ENCODE measurements at regions not wholly inside any gene's neighbourhood (a gene's known extent, or its start where the extent isn't known, plus 50 kb on each side); places are given as distances from the start of the nearest gene placed in this dataset.
"Not testable (repeated sequence)": the region's sequence is repeated elsewhere in the genome, so short reads cannot be mapped to it uniquely, and the experiment has no call there.

DNA sequence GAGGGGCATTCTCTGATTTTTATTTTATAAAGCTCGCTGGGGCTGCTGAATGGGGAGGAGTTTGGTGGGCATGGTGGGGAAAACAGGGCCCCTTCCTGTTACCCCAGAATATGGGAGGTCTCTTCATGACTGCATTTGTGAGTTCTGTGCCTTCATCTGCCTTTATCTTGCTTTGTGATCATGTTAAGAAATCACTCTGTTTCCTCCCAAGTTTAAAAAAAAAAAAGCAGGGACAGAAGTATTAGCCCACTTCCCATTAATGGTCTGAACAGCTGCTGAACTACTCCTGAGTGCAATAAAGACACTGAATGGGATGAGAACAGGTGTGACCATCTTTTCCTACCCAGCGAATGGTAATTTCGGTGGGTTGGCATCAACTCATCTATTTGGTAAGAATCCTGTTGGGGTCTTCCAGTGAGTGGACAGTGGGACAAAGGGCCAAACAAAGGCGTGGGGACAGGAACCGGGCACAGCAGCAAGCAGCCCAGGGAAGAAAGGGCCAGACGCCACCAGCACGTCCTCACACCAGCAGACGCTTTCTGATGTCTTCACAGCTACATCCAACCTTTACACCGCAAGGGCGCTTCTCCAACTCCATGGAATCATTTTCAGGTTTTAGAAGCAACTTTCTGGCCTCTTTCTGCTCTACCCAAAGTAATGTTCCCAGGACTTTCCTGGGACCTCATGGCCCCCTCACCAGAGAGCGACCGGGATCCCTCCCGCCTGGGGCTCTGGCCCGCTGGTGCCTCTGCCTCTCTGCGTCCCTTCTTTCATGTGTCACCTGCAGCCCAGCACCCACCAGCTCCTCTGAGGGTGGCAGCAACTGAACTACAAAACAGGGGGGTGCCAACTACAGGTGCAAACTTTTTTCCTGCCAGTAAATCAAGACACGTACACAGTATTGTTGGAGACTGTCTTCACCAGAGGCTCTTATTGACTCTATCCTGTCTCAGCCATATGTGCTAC is 160.2 kb downstream of the ADSS2 start:
- DNase-seq (ENCODE audit: extremely low read depth, low read depth, low spot score): no peak

DNA sequence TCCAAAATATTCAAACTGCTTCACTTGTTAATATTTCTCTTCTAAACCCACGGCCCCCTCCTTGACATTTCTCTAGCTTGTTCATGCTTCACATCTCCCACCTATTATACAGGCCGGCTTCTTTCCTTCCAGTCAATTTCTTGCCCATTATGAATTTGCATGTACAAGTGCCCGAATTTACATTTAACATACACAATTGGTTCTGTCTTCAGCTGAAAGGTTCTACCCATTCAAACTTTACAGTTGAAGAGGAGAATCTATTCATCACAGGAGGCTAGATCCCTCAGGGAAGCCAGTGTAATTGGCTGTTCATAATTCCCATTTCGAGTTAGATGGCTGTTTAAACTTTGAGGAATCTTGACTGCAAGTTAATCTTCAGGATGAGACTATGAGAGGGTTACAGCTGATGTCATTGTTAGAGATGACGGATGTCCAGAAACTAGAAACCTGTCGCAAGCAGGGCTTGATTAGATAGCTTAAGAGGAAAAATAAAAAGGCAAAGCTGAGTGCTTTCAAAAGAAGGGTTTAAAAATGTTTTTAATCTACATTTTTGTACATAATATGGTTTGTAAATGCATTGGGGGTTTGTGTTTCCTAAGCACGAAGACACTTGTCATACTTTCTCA is 157.0 kb downstream of the ADSS2 start:
- no peak for DNase-seq (ENCODE audit: extremely low read depth, low read depth, low spot score)

DNA sequence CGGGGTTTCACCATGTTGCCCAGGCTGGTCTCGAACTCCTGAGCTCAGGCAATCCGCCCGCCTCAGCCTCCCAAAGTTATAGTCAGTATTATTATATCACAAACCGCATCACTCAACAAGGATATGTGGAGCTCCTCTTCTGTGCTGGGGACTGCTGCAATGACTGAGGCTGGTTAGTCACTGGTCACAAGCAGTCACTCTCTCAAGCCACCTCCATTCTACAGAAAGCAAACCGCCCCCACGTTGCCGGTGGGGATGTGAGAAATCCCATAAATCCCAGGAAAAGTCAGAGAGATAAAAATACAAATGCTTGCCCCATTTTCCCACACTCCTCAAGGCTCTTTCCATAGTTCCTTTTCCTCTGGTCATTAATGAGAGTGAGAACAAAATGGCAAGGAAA is 155.7 kb downstream of the ADSS2 start:
- no peak for DNase-seq (ENCODE audit: extremely low read depth, low read depth, low spot score)

DNA sequence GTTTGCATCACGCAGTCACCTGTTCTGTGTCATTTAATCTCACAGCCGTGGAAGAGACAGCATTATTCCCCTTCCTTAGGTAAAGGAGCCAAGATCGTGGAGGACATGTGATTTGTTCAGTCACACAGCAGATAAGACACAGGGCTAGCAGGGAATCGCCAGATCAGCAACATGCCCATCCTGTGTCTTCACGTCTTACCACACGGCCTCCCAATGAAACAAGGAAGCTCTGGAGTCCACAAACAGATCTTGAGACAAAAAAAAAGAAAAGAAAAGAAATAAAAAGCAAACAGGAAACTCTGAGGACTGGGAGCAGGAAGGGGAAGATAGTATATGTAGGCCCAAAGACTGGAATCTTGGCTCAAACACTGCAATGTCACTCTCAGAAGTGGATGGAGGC is 155.3 kb downstream of the ADSS2 start:
- no peak for DNase-seq (ENCODE audit: extremely low read depth, low read depth, low spot score)

DNA sequence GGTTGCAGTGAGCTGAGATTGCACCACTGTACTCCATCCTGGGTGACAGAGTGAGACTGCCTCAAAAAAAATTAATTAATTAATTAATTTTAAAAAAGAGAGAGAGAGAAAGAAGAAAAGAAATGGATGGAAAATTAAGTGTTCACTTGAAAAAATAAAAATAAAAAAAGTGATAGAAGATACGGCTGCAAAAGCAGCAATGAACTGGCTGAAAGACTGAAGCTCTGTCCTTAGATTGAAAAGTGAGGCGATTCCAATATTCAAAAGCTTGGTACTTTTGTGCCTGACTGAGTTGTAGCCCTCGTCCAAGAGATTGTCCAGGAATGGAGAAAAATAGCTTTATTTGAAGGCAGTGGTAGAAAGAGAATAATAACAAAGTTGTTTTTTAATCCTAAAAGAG is 154.6 kb downstream of the ADSS2 start:
- no peak for DNase-seq (ENCODE audit: extremely low read depth, low read depth, low spot score)

DNA sequence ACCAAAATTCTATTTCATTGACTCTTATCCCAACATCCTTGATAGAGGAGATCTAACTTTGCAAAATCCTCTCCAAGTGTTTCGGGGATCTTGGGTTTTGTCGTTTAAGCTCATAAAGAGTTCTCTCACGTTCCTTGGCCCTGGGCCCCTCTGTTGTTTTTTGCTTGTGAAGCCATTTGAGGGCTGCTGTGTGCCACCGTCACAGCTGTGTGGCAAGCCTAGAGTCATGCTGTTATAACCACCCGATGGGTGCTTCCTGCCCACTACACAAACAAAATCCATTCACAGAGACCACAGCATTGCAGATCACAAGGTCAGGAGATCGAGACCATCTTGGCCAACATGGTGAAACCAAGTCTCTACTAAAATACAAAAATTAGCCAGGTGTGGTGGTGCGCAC is 154.1 kb downstream of the ADSS2 start:
- no peak for DNase-seq (ENCODE audit: extremely low read depth, low read depth, low spot score)

DNA sequence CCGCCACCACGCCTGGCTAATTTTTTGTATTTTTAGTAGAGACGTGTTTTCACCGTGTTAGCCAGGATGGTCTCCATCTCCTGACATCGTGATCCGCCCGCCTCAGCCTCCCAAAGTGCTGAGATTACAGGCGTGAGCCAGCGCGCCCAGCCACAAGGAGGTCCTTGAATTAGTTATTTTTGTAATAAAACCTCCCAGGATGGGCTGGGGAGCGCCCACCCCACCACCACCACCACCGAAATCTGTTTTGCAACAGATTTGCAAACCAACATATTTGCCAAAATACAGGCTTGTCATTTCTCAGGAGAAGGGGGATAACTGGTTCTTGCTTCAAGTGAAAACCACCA is 151.7 kb downstream of the ADSS2 start:
- DNase-seq (ENCODE audit: extremely low read depth, low read depth, low spot score): not testable (repeated sequence)

DNA sequence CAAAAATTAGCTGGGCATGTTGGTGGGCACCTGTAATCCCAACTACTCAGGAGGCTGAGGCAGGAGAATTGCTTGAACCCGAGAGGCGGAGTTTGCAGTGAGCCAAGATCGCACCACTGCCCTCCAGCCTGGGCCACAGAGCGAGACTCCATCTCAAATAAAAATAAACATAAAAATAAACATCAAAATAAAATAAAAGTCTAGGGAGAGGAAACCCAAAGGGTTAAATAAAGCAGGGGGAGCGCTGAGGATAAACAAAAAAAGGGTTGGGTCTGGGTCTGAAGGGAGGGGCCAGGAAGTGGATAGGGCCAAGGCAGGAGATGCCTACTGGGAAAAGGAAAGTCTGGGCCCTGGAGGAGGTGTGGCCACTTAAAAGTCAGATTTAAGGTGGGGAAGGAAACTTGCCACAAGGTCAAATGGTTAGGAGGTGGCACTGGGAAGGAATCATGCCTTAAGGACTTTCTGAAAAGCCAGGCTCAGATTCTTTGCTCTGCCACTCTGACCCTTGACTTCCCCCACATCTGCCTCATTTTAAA is 150.0 kb downstream of the ADSS2 start:
- no peak for DNase-seq (ENCODE audit: extremely low read depth, low read depth, low spot score)

DNA sequence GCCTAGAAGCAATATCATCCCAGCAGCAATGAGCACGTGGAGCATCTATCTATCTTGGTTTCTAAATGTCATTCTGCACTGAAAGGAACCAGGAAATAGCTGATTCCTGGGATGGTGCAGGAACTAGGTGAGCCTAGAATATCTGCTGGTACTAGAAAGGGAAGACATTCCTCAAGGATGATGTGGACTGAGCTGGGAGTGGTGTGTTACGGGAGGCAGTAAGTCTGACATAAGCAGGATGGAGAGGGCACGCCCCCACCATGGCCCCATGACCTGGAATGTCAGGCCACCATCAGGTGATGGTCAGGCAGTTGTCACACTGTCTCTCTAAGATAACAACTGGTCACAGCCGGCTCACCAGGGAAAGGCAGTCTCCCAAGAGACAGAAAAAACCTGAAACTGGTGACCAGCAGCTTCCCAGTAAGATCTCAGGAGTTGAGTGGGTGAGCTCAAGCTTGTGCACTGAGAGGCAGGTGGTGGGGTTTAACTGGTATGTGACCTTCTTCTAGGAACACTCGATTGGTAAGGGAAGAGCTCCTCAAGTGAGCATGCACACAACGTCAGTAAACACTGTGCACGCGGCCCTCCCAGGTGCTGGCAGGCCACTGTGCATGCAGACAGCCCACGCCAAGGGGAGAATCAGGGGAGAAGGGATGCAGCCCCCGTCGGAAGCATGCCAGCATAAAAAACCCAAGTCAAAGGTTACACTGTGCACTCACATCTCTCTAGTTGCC is 148.7 kb downstream of the ADSS2 start:
- no peak for DNase-seq (ENCODE audit: extremely low read depth, low read depth, low spot score)

DNA sequence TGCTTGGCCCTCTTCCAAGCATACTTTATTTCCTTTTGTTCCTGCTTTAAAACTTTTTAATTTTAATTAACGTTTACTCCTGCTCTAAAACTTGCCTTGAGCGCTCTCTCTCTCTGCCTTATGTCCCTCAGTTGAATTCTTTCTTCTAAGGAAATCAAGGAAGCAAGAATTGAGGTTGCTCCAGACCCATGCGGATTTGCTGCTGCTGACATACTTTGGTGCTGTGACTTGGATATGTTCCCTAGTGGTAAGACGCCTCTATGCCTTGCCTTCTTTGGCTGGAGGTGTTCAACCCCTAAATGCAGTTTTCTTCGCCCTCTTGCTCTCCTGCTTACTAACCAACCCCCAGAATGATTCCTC is 148.1 kb downstream of the ADSS2 start:
- no peak for DNase-seq (ENCODE audit: extremely low read depth, low read depth, low spot score)

DNA sequence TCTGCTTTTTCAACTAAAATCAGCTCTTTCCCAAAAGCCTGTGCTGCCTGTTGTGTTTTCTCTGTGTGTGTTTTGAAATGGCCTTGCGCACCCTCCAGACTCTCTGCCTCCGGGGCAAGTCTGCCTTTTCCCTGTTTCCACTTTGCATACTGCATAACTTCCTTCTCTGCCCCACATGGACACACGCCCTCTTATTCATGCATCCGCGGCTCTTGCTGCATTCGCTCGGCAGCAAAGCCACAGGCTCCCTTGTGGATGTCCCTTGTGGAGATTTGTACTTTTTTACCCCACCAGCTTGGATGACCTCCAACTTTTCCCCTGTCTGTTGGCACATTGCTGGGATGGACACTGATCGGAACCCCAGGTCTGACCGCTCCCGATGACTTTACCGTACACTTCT is 147.6 kb downstream of the ADSS2 start:
- DNase-seq (ENCODE audit: extremely low read depth, low read depth, low spot score): no peak

DNA sequence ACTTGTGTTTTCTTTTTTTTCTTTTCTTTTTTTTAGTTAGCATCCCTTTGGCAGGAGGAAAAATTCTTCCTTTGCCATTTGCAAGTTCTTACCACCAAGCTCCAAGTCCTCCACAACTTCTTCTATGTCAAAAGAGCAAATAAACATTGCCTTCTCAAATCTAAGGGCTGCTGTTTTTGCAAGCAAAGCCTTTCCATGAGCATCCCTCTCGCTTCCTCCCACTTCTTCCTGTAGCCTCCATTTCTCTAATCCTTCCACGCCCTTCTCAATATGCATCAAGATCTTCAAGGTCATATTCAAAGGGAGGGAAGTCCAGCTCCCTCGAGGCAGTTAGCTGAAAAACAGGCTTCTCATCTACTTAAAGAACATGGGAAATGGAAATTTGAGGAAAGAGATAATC is 147.1 kb downstream of the ADSS2 start:
- DNase-seq (ENCODE audit: extremely low read depth, low read depth, low spot score): no peak

DNA sequence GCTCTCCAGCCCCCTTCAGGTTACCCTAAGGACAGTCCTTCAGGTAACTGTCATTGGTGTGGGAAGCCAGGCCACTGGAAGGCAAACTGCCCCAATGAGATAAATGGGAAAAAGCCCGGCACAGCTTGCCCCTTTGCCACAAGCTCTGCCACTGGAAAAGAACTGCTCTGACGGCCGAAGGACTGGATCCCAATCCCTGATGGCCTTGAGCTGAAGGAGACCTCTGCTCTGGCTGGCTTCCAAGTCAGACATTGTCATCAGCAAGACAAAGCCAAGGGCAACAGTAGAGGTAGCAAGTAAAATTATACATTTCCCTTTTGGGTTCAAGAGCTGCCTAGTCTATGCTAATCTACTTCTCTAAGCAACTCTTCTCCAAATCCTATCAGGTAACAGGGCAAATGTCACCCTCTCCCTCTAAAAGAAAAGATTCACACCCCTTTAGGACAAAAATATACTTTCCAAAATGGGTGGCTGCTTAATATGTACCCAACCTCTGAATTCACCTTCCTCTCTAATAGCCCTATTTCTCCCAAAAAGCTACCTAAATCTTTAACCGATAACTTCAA is 145.8 kb downstream of the ADSS2 start:
- no peak for DNase-seq (ENCODE audit: extremely low read depth, low read depth, low spot score)

DNA sequence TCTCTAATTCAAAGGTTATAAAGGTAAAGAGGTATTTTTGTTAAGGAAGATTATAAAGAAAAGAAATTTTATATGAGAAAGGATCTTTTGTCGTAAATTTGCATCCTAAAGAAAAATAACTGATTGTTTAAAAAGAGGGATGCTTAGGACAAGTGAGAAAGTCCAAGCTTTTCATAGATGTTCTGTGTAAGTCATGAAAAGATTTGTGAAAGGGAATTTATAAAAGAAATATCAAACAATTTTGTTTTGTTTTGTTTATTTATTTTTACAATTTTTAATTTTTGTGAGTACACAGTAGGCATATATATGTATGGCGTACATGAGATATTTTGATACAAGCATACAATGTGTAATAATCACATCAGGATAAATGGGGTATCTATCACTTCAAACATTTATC is 145.2 kb downstream of the ADSS2 start:
- no peak for DNase-seq (ENCODE audit: extremely low read depth, low read depth, low spot score)

DNA sequence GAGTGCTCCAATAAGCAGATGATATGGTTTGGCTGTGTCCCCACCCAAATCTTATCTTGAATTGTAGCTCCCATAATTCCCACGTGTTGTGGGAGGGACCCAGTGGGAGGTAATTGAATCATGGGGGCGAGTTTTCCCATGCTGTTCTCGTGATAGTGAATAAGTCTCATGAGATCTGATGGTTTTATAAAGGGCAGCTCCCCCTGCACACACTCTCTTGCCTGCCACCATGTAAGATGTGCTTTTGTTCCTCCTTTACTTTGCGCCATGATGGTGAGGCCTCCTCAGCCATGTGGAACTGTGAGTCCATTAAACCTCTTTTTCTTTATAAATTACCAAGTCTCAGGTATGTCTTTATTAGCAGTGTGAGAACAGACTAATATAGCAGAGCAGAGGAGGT is 142.5 kb downstream of the ADSS2 start:
- not testable (repeated sequence) for DNase-seq (ENCODE audit: extremely low read depth, low read depth, low spot score)

DNA sequence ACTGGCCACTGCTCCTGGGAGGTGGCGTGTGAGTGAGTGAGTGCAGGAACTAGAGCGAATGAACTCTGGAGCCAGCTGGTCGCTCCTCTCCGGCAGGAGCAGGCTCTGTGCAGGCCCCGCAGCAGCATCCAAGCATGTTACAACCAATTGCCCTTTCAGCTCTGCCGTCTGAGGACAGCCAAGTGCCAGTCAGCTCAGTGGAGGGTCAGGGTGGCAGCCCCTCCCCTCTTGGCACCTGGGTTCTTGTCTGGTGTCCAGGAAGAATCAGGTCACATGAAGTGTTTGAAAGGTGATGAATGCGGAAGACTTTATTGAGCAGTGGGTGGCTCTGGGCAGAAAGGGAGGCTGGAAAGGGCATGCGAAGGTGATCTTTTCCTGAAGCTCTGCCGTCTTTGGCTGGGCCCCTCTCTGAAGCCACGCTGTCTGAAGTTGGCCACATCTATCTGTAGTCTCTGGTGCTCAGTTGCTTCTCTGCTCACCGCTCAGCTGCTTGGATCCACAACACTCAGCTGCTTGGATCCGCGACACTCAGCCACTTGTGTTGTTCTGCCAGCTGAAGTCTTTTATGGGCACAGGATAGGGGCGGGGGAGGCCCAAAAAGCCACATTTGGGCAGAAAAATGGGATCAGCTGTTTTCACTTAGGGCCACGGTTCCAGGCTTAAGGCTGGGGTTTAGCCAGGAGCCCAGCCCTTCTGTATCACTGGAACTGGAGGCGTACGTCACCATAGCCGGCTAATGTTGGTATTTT is 139.8 kb downstream of the ADSS2 start:
- no peak for DNase-seq (ENCODE audit: extremely low read depth, low read depth, low spot score)

DNA sequence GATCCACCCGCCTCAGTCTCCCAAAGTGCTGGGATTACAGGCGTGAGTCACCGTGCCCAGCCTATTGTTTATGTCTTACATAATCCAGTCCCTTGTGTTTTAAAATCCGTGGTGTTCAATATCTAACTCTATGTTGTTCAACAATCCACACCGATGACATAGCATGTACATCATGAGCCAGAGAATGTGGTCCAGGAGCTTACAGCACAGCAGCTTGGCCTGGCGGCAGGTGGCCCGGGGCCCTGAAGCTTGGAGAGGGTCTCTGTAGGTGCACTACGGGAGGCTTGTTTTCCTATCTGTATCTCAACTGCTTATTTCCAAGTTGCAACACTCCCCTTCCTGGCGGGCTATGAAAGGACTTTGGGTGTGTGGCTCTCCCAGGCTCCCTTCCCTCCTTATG is 138.4 kb downstream of the ADSS2 start:
- DNase-seq (ENCODE audit: extremely low read depth, low read depth, low spot score): no peak

DNA sequence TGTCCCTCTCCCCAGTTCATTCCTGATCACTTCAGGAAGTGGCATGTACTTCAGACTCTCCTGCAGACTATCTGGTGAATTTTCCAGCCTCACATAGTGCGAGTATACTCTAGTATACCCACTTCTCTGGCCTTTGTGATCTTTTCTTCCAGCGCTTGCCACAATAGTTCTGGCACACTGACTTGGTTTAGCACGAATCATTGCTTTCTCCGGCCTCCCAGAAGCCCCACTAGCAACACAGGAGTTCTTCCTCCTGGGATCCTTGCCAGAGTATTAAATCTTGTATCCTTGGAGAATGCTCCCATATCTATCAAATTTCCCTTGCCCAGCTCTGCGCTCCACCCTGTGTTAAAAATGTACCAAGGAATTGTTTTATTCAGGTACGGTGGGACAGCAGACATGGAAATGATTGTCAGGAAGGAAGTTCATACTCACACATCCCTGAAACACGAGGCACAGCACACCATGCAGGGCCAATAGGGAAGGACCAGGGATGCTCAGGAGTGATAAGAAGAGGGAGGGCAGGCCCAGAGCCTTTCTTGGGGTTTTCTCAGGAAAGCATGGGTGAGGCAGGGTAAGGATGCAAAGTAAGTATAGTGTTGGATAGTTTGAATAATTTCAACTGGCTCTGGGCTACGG is 136.7 kb downstream of the ADSS2 start:
- no peak for DNase-seq (ENCODE audit: extremely low read depth, low read depth, low spot score)

DNA sequence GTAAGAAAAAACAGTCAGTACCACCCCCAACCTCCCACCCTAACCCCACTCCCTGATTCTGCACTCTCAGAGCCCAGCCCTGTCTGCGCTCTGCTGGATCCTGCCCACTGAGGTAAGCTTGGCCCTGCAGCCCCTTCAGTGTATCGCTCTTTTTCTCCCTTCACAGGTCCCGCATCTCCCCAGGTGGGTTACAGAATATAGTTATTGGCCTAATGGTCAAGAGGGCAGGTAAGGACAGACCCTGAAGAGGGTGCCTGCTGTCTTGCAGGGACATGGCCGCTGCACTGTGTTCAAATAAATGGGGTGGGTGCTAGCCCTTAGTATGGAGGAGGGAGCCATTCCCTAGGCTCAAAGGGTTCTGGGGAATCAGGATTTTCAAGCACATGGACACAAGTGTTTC is 135.7 kb downstream of the ADSS2 start:
- DNase-seq (ENCODE audit: extremely low read depth, low read depth, low spot score): no peak

DNA sequence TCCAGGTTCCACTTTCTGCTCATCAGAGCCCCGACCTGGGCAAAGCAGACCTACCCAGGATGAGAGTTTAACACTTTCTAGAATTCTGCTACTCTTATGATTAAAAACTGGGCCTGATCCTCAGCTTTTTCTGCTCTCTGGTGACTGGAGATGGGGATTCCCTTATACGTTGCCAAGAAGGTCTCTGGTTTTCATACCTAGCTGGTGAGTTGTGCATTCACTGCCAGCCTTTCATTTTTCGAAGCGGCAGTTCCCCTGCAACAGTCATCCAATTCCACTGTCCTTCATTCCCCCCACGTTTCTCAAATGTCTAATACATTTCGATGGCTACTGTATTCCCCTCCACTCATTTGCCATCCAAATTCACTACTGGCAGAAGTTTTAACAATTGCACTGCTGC is 135.3 kb downstream of the ADSS2 start:
- no peak for DNase-seq (ENCODE audit: extremely low read depth, low read depth, low spot score)
